Transverse colon (tissue), 4 donors: ENCODE measurements at regions not wholly inside any gene's neighbourhood (a gene's known extent, or its start where the extent isn't known, plus 50 kb on each side); places are given as distances from the start of the nearest gene placed in this dataset.

Source experiments
- DNase-seq: peaks from one replicate; pipeline ENCODE4 v3.0.0-alpha.2; 2019
- H3K27ac ChIP-seq, 4 donors: fragments of 200-600 bp; sonication (generic); 2 replicates each; pipeline ENCODE4 v1.5.1; 2016 to 2018; ENCODE audit warnings: inconsistent platforms in 4 of 4
- H3K27me3 ChIP-seq: fragments of 200-600 bp; sonication (generic); 2 replicates; pipeline ENCODE4 v1.5.1; 2017; ENCODE audit warnings: inconsistent platforms
- H3K36me3 ChIP-seq, 4 donors: fragments of 200-600 bp; sonication (generic); 2 replicates each; pipeline ENCODE4 v1.5.1; 2017 to 2019; ENCODE audit warnings: inconsistent platforms in 4 of 4
- H3K4me1 ChIP-seq, 4 donors: fragments of 200-600 bp; sonication (generic); 2 replicates each; pipeline ENCODE4 v1.5.1; 2017 to 2020; ENCODE audit warnings: inconsistent platforms in 4 of 4
- H3K4me3 ChIP-seq, 4 donors: fragments of 200-600 bp; sonication (generic); 1 replicate in 1 of 4; 2 replicates in 3 of 4; pipeline versions ENCODE4 v1.5.1 to v1.6.1; 2017 to 2019; ENCODE audit warnings: inconsistent platforms in 4 of 4
- H3K9me3 ChIP-seq, 2 donors: fragments of 200-600 bp; sonication (generic); 2 replicates each; pipeline ENCODE4 v1.5.1; 2017 to 2019; ENCODE audit warnings: inconsistent platforms in 2 of 2
- EP300 ChIP-seq: sonication (generic); formaldehyde crosslinking; IDR thresholded peaks from one replicate; pipeline ENCODE4 v1.6.1; 2017; ENCODE audit warnings: antibody characterized with exemption, low read depth
- POLR2A ChIP-seq: fragments of 450-650 bp; IDR thresholded peaks from one replicate; pipeline ENCODE4 v1.6.1; 2016; ENCODE audit warnings: antibody characterized with exemption, mild to moderate bottlenecking, moderate library complexity
- POLR2AphosphoS5 ChIP-seq, 3 donors: sonication (generic); formaldehyde crosslinking; IDR thresholded peaks; one replicate each; pipeline ENCODE4 v1.6.1; 2016; ENCODE audit warnings: antibody characterized with exemption in 3 of 3
- WGBS, 2 donors: methylation state at CpG; one replicate each; pipeline ENCODE4 v1.1.5; 2018; ENCODE audit warnings: low coverage in 1 of 2; 5-methylcytosine and 5-hydroxymethylcytosine counted together
- in situ Hi-C, 4 donors: fragments of 200-750 bp; cut with MboI; loops; one replicate each; pipeline versions ENCODE4 v1.15.0 to v1.15.1; 2017; ENCODE audit warnings: low sequenced_read_pairs in 3 of 4, low pct_ligation_motif_present in 1 of 4, low pct_unique_long_range_greater_than_20kb in 1 of 4
- intact Hi-C: fragments of 100-400 bp; cut with DNase I; formaldehyde crosslinking; loops from one replicate; pipeline ENCODE4 v1.15.1; 2023; ENCODE audit warnings: low total_unique reads
- TF ChIP-seq, protein P1 (sequence below), 5 experiments: fragments of 200-600 bp in 3 of 5; fragments of 450-650 bp in 2 of 5; sonication (generic) in 3 of 5; IDR thresholded peaks; 1 replicate in 2 of 5; 2 replicates in 3 of 5; pipeline ENCODE4 v1.5.1; 2016 to 2017; ENCODE audit warnings: antibody characterized with exemption in 5 of 5, inconsistent platforms in 3 of 5, mild to moderate bottlenecking in 2 of 5, moderate library complexity in 1 of 5

- in situ Hi-C loops = no loop called here
- Histone ChIP-seq H3K36me3 (no peaks in the 10 kb centered on the region), H3K27me3 (no peaks in the 10 kb centered on the region), H3K27ac (no peak overlapping the region), H3K4me3 (no peak overlapping the region), H3K9me3 (no peaks in the 10 kb centered on the region), H3K4me1 (no peaks in the 10 kb centered on the region)
- no CpG with 5 or more reads among the region's 2 CpGs for WGBS, 2 donors
- intact Hi-C loops = no loop called here
- TF ChIP-seq POLR2AphosphoS5 (IDR thresholded peaks at IDR 0.05) (no peak), POLR2A (no peak), EP300 (no peak)
- TF ChIP-seq, protein P1, sequence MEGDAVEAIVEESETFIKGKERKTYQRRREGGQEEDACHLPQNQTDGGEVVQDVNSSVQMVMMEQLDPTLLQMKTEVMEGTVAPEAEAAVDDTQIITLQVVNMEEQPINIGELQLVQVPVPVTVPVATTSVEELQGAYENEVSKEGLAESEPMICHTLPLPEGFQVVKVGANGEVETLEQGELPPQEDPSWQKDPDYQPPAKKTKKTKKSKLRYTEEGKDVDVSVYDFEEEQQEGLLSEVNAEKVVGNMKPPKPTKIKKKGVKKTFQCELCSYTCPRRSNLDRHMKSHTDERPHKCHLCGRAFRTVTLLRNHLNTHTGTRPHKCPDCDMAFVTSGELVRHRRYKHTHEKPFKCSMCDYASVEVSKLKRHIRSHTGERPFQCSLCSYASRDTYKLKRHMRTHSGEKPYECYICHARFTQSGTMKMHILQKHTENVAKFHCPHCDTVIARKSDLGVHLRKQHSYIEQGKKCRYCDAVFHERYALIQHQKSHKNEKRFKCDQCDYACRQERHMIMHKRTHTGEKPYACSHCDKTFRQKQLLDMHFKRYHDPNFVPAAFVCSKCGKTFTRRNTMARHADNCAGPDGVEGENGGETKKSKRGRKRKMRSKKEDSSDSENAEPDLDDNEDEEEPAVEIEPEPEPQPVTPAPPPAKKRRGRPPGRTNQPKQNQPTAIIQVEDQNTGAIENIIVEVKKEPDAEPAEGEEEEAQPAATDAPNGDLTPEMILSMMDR (IDR thresholded peaks at IDR 0.05) = no peak
- DNase-seq = no peak
Observed at GRCh38 chrY:15349351-15349750, 825.0 kb downstream of the NLGN4Y start.

DNA sequence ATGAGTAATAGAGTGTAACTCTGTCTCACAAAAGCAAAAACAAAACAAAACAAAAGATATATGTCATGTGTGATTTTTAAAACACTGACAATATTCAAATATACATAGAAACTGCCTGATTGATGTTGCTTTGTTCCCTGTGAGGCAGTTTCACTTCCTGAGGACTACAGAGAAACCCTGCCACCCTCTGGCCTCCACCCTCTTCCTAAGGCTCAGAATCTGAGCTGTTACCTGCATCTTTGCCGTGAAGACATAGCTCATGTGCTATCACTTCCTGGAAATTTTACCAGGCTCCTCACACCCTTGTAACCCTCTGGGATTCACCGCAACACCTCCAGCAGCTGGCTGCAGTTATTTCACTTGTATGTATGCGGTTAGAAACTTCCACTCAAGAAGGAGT is 831.0 kb downstream of the NLGN4Y start:
- in situ Hi-C loops = no loop called here
- no CpG with 5 or more reads among the region's 3 CpGs for WGBS, 2 donors

DNA sequence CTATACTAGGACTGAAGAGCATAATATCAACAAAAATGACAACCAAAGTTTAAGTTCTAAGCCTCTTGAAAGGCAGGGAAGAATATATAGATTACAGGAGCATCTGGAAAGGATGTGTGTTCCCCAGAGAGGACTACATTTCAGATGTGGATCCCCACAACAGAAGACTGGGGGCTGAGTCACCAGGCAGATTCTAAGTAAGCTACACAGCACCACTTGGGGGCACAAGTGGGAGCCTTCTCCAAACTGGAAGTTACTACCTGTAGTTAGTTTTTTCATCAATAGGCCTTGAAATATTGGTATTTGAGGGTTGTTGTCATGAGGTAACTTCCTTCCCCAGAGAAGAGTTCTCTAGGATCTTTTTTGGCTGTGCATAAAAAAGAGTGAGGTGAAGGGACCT is 836.1 kb downstream of the NLGN4Y start:
- Histone ChIP-seq H3K4me3 (no peak overlapping the region), H3K4me1 (no peaks in the 10 kb centered on the region), H3K27ac (no peak overlapping the region), H3K9me3 (no peaks in the 10 kb centered on the region), H3K27me3 (no peaks in the 10 kb centered on the region), H3K36me3 (no peaks in the 10 kb centered on the region)
- no peak for DNase-seq
- TF ChIP-seq, protein P1 (IDR thresholded peaks at IDR 0.05) = no peak
- TF ChIP-seq EP300 (no peak), POLR2A (no peak), POLR2AphosphoS5 (IDR thresholded peaks at IDR 0.05) (no peak)
- in situ Hi-C loops = no loop called here
- intact Hi-C loops = no loop called here

More for the DNA sequence above, 831.0 kb downstream of the NLGN4Y start:
- no peak for DNase-seq
- Histone ChIP-seq H3K27me3 (no peaks in the 10 kb centered on the region), H3K4me3 (no peak overlapping the region), H3K36me3 (no peaks in the 10 kb centered on the region), H3K9me3 (no peaks in the 10 kb centered on the region), H3K27ac (no peak overlapping the region), H3K4me1 (no peaks in the 10 kb centered on the region)
- TF ChIP-seq POLR2A = no peak
- TF ChIP-seq EP300 = no peak
- TF ChIP-seq, protein P1 (IDR thresholded peaks at IDR 0.05) = no peak
- intact Hi-C loops = no loop called here

- TF ChIP-seq POLR2AphosphoS5 (IDR thresholded peaks at IDR 0.05) = no peak
- TF ChIP-seq, protein P1 (IDR thresholded peaks at IDR 0.05) = no peak
- no peak for TF ChIP-seq POLR2A
- no peak for TF ChIP-seq EP300
- no CpG with 5 or more reads among the region's 4 CpGs for WGBS, 2 donors
- Histone ChIP-seq H3K4me1 (no peaks in the 10 kb centered on the region), H3K4me3 (no peak overlapping the region), H3K27me3 (no peaks in the 10 kb centered on the region), H3K27ac (no peak overlapping the region), H3K36me3 (no peaks in the 10 kb centered on the region), H3K9me3 (no peaks in the 10 kb centered on the region)
- no peak for DNase-seq
- in situ Hi-C loops = no loop called here
- intact Hi-C loops = no loop called here
Observed at GRCh38 chrY:15364996-15365395, 840.7 kb downstream of the NLGN4Y start.
